ENCODE measurements at regions not wholly inside any gene's neighbourhood (a gene's known extent, or its start where the extent isn't known, plus 50 kb on each side); places are given as distances from the start of the nearest gene placed in this dataset.
"Not testable (repeated sequence)": the region's sequence is repeated elsewhere in the genome, so short reads cannot be mapped to it uniquely, and the experiment has no call there.

DNA sequence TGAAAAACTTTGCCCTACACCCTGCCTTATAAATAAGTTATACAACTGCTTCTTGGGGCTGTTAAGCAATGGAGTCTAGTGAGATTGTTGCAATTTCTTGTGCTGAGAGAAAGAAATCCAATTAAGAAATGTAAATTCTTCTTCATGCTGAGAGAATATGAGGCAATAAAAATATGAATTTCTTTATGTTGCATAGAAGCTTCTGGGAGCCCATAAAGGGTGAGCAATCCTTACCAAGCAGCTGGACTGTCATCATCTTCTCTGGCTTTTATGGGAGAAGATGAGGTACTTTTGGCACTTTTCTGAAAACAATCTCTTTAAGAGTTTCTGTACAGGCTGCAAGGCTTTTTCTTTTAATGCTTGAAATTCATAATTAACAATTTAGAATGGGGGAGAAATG is 204.3 kb downstream of the DMRTA1 start:
- no peak for DNase-seq

- DNase-seq, result no peak
Observed at GRCh38 chr9:22654833-22655232, 208.2 kb downstream of the DMRTA1 start.

DNA sequence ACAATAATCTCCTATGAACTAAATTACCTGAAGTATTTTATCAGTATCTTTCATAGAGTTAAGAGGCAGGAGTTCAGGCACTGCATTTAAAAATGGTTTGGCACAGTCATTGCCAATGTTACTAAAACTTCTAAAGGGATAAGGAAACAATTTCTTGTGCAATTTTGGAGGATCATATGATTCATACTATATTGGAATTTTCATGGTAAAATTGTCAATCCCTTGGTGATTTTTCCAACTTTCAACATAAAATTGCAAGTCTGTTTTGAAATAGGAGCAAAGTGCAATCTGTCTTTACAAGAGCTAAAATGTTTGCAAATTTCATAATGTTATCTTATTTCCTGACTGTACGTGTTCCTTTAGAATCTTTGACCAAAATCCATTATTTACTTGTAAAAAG is 211.1 kb downstream of the DMRTA1 start:
- no peak for DNase-seq

DNA sequence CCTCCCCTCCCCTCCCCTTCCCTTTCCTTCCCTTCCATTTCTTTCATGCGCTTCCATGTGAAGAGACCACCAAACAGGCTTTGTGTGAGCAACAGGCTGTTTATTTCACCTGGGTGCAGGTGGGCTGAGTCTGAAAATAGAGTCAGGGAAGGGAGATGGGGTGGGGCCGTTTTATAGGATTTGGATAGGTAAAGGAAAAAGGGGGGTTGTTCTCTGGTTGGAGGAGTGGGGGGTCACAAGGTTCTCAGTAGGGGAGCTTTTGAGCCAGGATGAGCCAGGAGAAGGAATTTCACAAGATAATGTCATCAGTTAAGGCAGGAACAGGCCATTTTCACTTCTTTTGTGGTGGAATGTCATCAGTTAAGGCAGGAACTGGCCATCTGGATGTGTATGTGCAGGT is 211.9 kb downstream of the DMRTA1 start:
- not testable (repeated sequence) for DNase-seq

DNA sequence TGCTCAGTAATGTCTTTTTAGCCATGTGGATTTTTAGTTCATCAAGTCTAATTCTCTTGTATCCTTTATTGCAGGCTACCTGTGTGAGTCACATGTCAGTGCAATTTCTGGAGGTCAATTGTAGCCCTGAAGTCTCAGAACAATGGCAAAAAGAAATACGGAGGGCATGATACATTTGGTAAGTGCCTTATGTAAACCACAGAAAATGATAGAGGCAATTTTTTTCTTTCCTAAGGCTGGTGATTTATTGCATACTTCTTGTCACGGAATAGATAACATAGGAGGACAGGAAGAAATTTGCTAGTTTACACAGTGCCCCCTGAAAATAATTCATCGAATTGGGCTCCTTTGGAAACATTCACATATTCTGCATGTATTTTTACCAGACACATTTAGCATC is 235.9 kb downstream of the DMRTA1 start:
- DNase-seq, result no peak

GRCh38 chr9:22682961-22683699 is 236.5 kb downstream of the DMRTA1 start:
- no peak for DNase-seq

GRCh38 chr9:22683700-22684075 is 237.1 kb downstream of the DMRTA1 start:
- no peak for DNase-seq

DNA sequence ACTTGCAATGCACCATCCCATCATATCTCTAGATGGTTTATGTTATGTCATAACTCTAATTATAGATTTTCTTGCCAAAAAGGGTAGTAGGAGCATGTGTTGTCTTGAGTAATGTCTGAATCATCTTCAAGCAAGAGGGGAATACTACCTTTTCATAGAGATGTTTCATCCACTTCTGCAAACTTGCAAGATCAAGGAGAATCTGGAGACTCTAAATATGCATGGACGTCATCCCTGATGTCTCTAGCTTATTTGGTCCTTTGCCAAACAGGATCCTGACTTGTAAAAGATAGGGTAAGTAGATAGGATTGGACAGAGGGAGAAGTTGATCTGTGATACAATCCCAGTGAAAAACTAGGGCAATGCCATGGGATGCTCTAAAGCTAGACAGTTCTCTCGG is 246.5 kb downstream of the DMRTA1 start:
- DNase-seq, result no peak

DNA sequence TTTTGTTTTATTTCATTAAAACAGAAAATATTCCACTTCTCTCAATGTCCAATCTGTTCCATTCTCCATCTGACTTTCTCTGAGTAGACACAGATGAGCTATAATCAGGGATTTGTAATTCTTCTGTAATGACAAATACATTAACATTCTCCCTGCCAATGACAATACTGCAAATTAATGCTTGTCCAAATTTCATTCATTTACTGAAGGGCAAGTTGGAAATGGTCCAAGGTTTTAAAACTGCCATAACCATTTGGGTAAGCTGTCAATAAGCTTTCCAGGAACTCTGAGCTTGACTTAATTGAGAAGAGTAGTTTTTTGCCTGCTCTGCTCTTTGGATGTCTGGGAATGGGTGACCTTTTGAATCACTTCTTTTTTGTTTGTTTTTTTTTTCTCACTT is 253.5 kb downstream of the DMRTA1 start:
- no peak for DNase-seq

DNA sequence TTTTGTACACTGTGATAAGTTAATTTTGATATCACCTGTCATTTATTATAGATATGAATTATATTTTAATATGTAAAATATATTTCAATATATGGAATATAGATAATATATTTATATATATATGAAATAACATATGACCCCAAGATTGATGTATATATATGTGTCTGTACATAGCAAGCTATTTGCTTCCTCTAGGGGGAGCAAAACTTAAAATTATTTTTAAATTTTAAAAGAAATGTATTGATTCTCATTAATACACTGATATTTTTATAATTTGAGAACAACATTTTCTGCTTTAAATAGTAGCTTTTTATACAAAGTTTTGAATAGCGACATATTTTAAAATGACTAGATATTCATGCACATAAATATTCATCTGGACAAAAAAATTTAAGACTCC is 272.0 kb downstream of the DMRTA1 start:
- no peak for DNase-seq

GRCh38 chr9:22722492-22722891 is 275.9 kb downstream of the DMRTA1 start:
- no peak for DNase-seq

DNA sequence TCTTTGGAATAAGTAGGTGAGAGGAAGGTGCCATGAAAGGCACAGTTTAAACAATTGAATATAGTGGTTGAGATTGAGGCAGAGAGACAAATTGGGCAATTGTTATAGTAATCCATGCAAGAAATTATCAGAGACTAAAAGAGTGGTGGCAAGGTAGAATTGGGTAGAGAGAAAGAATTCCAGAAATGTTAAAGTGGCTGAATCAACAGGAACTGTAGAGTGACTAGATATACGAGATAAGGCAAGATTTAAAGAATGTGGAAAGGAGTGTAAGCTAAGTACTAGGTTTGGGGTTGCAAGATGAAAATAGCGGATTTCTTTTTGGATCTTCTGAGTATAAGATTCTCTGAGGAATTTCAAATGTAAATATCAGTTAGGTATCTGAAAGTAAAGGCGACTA is 285.2 kb downstream of the DMRTA1 start:
- no peak for DNase-seq

DNA sequence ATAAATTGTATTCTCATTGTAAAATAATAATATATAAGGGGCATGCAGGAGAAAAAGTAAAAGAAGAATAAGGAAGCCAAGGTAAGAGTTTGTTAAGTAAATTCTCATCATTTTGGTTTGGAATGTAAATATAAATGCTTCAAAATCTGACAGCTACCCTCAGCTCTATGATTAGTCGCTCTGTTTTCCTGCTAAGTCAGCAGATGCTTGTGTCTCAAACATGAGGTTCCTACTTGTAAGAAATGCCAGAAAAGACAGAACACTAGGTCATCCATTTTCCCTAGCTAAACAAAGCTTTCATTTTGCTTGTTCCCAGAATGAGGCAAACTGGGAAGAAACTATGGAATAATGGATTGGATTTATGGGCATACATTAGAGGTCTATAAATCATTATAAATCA is 293.1 kb downstream of the DMRTA1 start:
- no peak for DNase-seq

DNA sequence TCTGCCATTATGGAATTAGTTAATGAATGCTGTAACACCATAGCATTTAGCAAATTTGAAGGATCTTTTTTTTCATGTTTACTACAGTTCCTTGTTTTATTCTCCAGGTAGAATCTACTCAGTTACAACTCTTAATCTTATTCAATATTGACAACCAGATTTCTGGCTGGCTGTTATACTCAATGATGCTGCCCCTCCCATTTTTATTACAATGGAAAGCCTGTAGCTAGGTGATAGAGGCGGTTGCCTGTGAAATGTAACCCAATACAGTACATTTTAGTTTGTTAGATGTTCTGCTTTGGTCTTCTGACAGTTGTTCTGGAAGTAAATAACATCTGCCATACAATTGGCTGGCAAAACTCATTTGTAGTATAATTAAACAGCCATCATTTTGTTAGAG is 294.2 kb downstream of the DMRTA1 start:
- no peak for DNase-seq

GRCh38 chr9:22742401-22742800 is 295.8 kb downstream of the DMRTA1 start:
- no peak for DNase-seq

DNA sequence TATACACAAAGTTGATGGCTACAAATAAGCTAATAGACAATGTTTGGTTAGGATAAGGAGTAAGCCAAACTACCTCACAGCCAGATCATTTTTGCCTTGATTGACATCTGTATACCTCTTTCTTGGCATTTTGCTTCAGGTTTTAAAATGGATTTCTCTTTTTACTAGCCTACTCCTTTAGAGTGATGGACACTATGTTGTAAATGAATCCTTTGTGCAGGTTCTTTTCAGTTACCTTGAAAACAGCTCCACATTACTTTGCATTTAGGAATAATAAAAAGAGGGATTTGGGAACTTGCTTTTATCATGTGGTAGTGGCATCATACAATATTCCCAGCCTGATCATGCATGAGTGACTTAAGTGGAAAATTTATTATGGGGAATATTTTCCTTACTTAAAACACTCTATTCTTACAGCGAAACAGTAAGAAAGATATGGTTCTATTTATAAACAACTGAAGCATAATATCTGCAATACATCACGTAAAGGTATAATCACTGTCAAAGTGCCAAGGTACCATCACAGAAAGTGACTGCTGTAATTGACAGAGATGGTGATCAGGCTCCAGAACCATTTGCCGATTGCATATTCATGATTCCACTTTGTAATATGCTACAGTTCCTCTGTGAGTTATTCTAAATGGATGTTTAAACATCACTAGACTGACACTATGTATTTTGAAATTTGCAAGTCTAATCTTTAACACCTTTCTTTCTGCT is 327.0 kb downstream of the DMRTA1 start:
- DNase-seq, result no peak

- DNase-seq, result no peak
Observed at GRCh38 chr9:22790329-22790728, 343.7 kb downstream of the DMRTA1 start.

DNA sequence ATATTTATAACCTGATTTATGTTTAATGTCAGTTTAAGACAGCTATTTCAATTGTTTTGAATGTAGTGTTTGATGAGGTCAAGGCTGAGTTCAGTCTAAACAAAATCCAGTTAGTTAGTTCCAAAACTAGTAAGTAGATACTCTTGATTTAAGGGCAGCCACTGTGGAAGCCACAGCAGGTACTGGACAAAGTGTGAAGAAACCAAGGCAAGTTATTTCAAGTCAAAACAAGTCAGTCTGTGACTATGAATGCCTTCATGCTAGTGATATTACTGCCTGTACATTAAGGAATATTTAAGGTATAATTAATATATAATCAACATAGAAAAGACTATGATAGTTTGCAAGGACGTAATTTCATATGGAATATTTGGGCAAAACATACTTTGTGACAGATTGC is 362.3 kb downstream of the DMRTA1 start:
- DNase-seq, result no peak

GRCh38 chr9:22809371-22809770 is 362.7 kb downstream of the DMRTA1 start:
- no peak for DNase-seq

GRCh38 chr9:22813529-22813928 is 366.9 kb downstream of the DMRTA1 start:
- no peak for DNase-seq

- DNase-seq, result no peak
Observed at GRCh38 chr9:22815246-22815645, 368.6 kb downstream of the DMRTA1 start.

DNA sequence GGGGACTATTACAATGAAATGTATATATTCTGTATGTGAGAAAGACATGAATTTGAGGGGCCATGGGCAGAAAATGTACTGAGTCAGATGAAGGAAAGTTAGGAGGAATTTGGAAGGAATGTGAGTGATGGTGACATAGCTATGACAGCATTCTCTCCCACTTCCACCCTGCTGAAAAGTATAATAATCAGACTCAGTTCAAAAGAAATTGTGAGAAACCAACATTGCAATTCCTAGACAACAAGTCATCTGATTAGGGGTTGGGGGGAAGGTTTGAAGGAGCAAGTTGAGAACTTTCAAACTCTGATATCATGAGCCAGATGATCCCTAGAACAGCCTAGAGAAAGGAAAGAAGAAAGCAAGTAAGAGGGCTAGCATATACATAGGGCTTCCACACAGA is 370.6 kb downstream of the DMRTA1 start:
- DNase-seq, result no peak

GRCh38 chr9:22829236-22829635 is 382.6 kb downstream of the DMRTA1 start:
- no peak for DNase-seq

DNA sequence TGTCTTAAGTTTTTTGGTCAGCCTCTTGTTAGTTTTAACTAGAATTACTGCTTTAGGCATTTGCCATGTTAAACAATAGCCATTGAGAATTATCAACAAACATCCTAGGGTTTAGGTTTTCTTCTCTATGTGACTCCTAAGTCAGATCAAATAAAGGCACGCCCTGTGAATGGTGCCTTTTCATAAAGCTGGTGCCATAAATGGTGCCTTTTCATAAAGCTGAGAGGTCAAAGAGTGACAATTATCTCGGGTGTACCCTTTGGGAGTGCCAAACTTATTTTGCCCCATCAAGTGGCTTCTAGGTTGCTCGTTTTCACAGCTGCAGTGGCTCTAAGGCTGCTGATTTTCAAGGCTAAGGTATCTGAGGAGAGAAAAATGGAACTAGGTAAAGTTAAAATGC is 391.6 kb downstream of the DMRTA1 start:
- DNase-seq, result no peak

- DNase-seq, result no peak
Observed at GRCh38 chr9:22840641-22841040, 394.0 kb downstream of the DMRTA1 start.

Measured in CD4-positive, alpha-beta T cell treated with Interleukin-4 for 1 hour (primary cell).